Endothelial cell of umbilical vein (primary cell): ENCODE measurements at regions not wholly inside any gene's neighbourhood (a gene's known extent, or its start where the extent isn't known, plus 50 kb on each side); places are given as distances from the start of the nearest gene placed in this dataset.

Experiments
- BruUV-seq: library from RNA; stranded (reverse); fragments of 400-500 nt; replicated peaks from 2 replicates; lab custom pipeline; 2021; lab: Mats Ljungman, UMichigan
- CTCF ChIA-PET: fragments of 300-600, 350-600 bp; sonication (Branson Sonifier 250); formaldehyde crosslinking; loops from one replicate; lab custom pipeline; 2021; ENCODE audit warnings: antibody characterized with exemption, inconsistent platforms; lab: Charles Lee
- POLR2A ChIA-PET: fragments of 300-600, 350-600 bp; sonication (Branson Sonifier 250); formaldehyde crosslinking; loops from one replicate; lab custom pipeline; 2021; ENCODE audit warnings: antibody characterized with exemption, inconsistent platforms; lab: Charles Lee
- DNase-seq: peaks from one replicate; pipeline ENCODE4 v3.0.0-alpha.2; 2011; ENCODE audit warnings: low read depth, low spot score
- FAIRE-seq: peaks from 2 replicates; lab custom pipeline; 2011; peaks lifted over from hg19 to GRCh38; lab: Jason Lieb, UNC
- H2AFZ ChIP-seq: 2 replicates; pipeline ENCODE4 v1.6.0; 2012; ENCODE audit warnings: low read depth, low read length, control low read depth, inconsistent platforms
- H3K27ac ChIP-seq: 2 replicates; pipeline ENCODE4 v1.5.1; 2011; ENCODE audit warnings: low read depth, mild to moderate bottlenecking, control low read depth, low read length, moderate library complexity; ENCODE audit not compliant: insufficient read depth
- H3K27me3 ChIP-seq, 2 experiments: 2 replicates each; pipeline versions ENCODE4 v1.6.0 to v1.6.1; 2011; ENCODE audit warnings: low read length in 2 of 2, mixed read lengths in 1 of 2; ENCODE audit not compliant: control insufficient read depth in 2 of 2, insufficient read depth in 2 of 2
- H3K36me3 ChIP-seq, 2 experiments: 2 replicates in 1 of 2; 3 replicates in 1 of 2; pipeline ENCODE4 v1.5.1; 2011; ENCODE audit warnings: low read length in 2 of 2, mild to moderate bottlenecking in 1 of 2, moderate library complexity in 1 of 2; ENCODE audit not compliant: control insufficient read depth in 2 of 2, insufficient read depth in 2 of 2; ENCODE audit errors: extremely low read depth in 1 of 2
- H3K4me1 ChIP-seq: 3 replicates; pipeline ENCODE4 v1.5.1; 2011; ENCODE audit warnings: mild to moderate bottlenecking, low read length; ENCODE audit not compliant: control insufficient read depth, insufficient read depth; ENCODE audit errors: extremely low read depth
- H3K4me2 ChIP-seq: 2 replicates; pipeline ENCODE4 v1.6.1; 2011; ENCODE audit warnings: low read length, control low read depth, mixed read lengths; ENCODE audit not compliant: insufficient read depth
- H3K4me3 ChIP-seq, 3 experiments: fragments of 200-600 bp in 1 of 3; sonication (generic), shearing (Covaris generic) in 1 of 3; replicated peaks in 1 of 3; 2 replicates each; pipeline ENCODE4 v1.5.1; 2011 to 2016; ENCODE audit warnings: control low read depth in 3 of 3, low read length in 3 of 3, mild to moderate bottlenecking in 2 of 3, inconsistent platforms in 1 of 3, low read depth in 1 of 3, moderate library complexity in 1 of 3; ENCODE audit not compliant: insufficient read depth in 1 of 3
- H3K79me2 ChIP-seq: 2 replicates; pipeline ENCODE4 v1.6.0; 2012; ENCODE audit warnings: low read length, inconsistent platforms; ENCODE audit not compliant: control insufficient read depth, insufficient read depth
- H3K9ac ChIP-seq: replicated peaks from 2 replicates; pipeline ENCODE3; 2011; ENCODE audit warnings: low read length, control low read depth; ENCODE audit not compliant: insufficient read depth; ENCODE audit errors: extremely low read depth
- H3K9me1 ChIP-seq: replicated peaks from 3 replicates; pipeline ENCODE4 v1.6.0; 2011; ENCODE audit warnings: mild to moderate bottlenecking, low read length; ENCODE audit not compliant: control insufficient read depth, insufficient read depth; ENCODE audit errors: extremely low read depth
- H3K9me3 ChIP-seq: replicated peaks from 2 replicates; pipeline ENCODE4 v1.5.1; 2012; ENCODE audit warnings: low read length, inconsistent platforms; ENCODE audit not compliant: control insufficient read depth, insufficient read depth
- H4K20me1 ChIP-seq: replicated peaks from 2 replicates; pipeline ENCODE3; 2011; ENCODE audit warnings: mild to moderate bottlenecking, low read length; ENCODE audit not compliant: control insufficient read depth, insufficient read depth; ENCODE audit errors: extremely low read depth
- CTCF ChIP-seq, 2 donors: IDR thresholded peaks; 1 replicate in 1 of 2; 2 replicates in 1 of 2; pipeline ENCODE4 v1.5.1; 2011; ENCODE audit warnings: low read length in 2 of 2, mild to moderate bottlenecking in 2 of 2, moderate library complexity in 2 of 2, control low read depth in 1 of 2, inconsistent platforms in 1 of 2, low read depth in 1 of 2; ENCODE audit not compliant: insufficient read depth in 1 of 2; ENCODE audit errors: extremely low read depth in 1 of 2
- EZH2 ChIP-seq: IDR thresholded peaks from 2 replicates; pipeline ENCODE4 v1.6.1; 2012; ENCODE audit warnings: borderline replicate concordance, low read depth, mild to moderate bottlenecking, moderate library complexity, low read length, inconsistent platforms; ENCODE audit not compliant: severe bottlenecking
- FOS ChIP-seq: IDR thresholded peaks from 2 replicates; pipeline ENCODE4 v1.6.1; 2011; ENCODE audit warnings: mild to moderate bottlenecking, low read length, moderate library complexity, borderline replicate concordance; ENCODE audit not compliant: insufficient read depth
- GATA2 ChIP-seq: IDR thresholded peaks from 2 replicates; pipeline ENCODE4 v1.7.0; 2011; ENCODE audit warnings: low read depth, mild to moderate bottlenecking, moderate library complexity, mixed read lengths, low read length; ENCODE audit not compliant: insufficient read length, insufficient read depth
- JUN ChIP-seq: IDR thresholded peaks from 2 replicates; pipeline ENCODE4 v1.6.1; 2011; ENCODE audit warnings: borderline replicate concordance, low read depth; ENCODE audit not compliant: insufficient read length, insufficient read depth
- MAX ChIP-seq: IDR thresholded peaks from 2 replicates; pipeline ENCODE4 v1.6.1; 2011; ENCODE audit not compliant: insufficient read depth, insufficient read length
- MYC ChIP-seq: IDR thresholded peaks from one replicate; pipeline ENCODE4 v1.6.1; 2011; ENCODE audit warnings: mild to moderate bottlenecking, low read depth, low read length
- POLR2A ChIP-seq: IDR thresholded peaks from 2 replicates; pipeline ENCODE4 v1.6.1; 2012; ENCODE audit warnings: low read depth, mild to moderate bottlenecking, control low read depth, low read length
- POLR2AphosphoS5 ChIP-seq: IDR thresholded peaks from 2 replicates; pipeline ENCODE4 v1.6.1; 2012; ENCODE audit warnings: low read depth, mild to moderate bottlenecking, control low read depth, low read length, moderate library complexity; ENCODE audit not compliant: insufficient read depth
- dilution Hi-C: fragments of 300-500 bp; cut with MboI; formaldehyde crosslinking; loops from one replicate; pipeline ENCODE4 v1.15.0; 2019; ENCODE audit warnings: low sequenced_read_pairs; ENCODE audit not compliant: extremely low pct_ligation_motif_present
- intact Hi-C: fragments of 100-400 bp; cut with micrococcal nuclease; formaldehyde crosslinking; loops from one replicate; pipeline ENCODE4 v1.10.0; 2022

- no peaks in the 10 kb centered on the region for H3K36me3 ChIP-seq
- no peak overlapping the region for H2AFZ ChIP-seq
- H3K4me3 ChIP-seq: no peak overlapping the region
- no peaks in the 10 kb centered on the region for H4K20me1 ChIP-seq
- H3K79me2 ChIP-seq: no peaks in the 10 kb centered on the region
- DNase-seq (no peak), FAIRE-seq (no peak)
- TF ChIP-seq EZH2: no peak
- no peak for TF ChIP-seq CTCF (IDR thresholded peaks at IDR 0.05; ENCODE audit: extremely low read depth in 1 of 2, insufficient read depth in 1 of 2, low read depth in 1 of 2, low read length in 2 of 2)
- TF ChIP-seq JUN: no peak
- no peak for TF ChIP-seq FOS
- no peak for TF ChIP-seq GATA2
- TF ChIP-seq MAX: no peak
- no peak for TF ChIP-seq MYC
- no peak for TF ChIP-seq POLR2AphosphoS5
- TF ChIP-seq POLR2A: no peak
- dilution Hi-C loops: no loop called here
- H3K9me3 ChIP-seq: no peaks in the 10 kb centered on the region
- H3K9ac ChIP-seq: no peak overlapping the region
- H3K9me1 ChIP-seq: no peaks in the 10 kb centered on the region
- H3K27me3 ChIP-seq: no peaks in the 10 kb centered on the region
- intact Hi-C loops: no loop called here
- H3K4me1 ChIP-seq: peaks cover 22% of the 10 kb centered on the region
- no TSS peak for BruUV-seq
- no peak overlapping the region for H3K4me2 ChIP-seq
- H3K27ac ChIP-seq: no peak overlapping the region
- ChIA-PET CTCF (interaction anchor here (0.9 to 2.0 kb wide), 2 partner anchors 11 to 30 kb away, joined by 3 to 5 read pairs; no protein-coding TSS in a partner anchor), POLR2A (no interaction called here)
Measured at GRCh38 chr1:116847190-116847589, 62.5 kb upstream of the PTGFRN start.
